Fibroblast of lung (primary cell): ENCODE measurements at regions not wholly inside any gene's neighbourhood (a gene's known extent, or its start where the extent isn't known, plus 50 kb on each side); places are given as distances from the start of the nearest gene placed in this dataset.

Source experiments
- CTCF ChIP-seq, 2 donors: IDR thresholded peaks in 1 of 2; conservative IDR thresholded peaks in 1 of 2; 1 replicate in 1 of 2; 2 replicates in 1 of 2; pipeline ENCODE4 v1.5.1; 2011 to 2012; ENCODE audit warnings: low read length in 2 of 2, control low read depth in 1 of 2, inconsistent platforms in 1 of 2, low read depth in 1 of 2, mild to moderate bottlenecking in 1 of 2
- EZH2 ChIP-seq: IDR thresholded peaks from 2 replicates; pipeline ENCODE4 v1.5.1; 2012; ENCODE audit warnings: low read length, control low read depth, mild to moderate bottlenecking; ENCODE audit errors: missing control alignments

GRCh38 chr4:42205541-42205940, 53.1 kb upstream of the BEND4 start:
- TF ChIP-seq CTCF (conservative IDR thresholded peaks at IDR 0.05 in 1 of 2, IDR thresholded peaks at IDR 0.05 in 1 of 2; ENCODE audit: low read depth in 1 of 2, low read length in 2 of 2) (no peak), EZH2 (no peak)
